ENCODE measurements at regions not wholly inside any gene's neighbourhood (a gene's known extent, or its start where the extent isn't known, plus 50 kb on each side); places are given as distances from the start of the nearest gene placed in this dataset.

- Mint-ChIP-seq H3K36me3 (ENCODE audit: unreplicated experiment) (no peaks in the 10 kb centered on the region), H3K27me3 (ENCODE audit: unreplicated experiment) (no peaks in the 10 kb centered on the region), H3K4me3 (ENCODE audit: unreplicated experiment) (no peak overlapping the region), H3K9me3 (ENCODE audit: unreplicated experiment) (no peaks in the 10 kb centered on the region), H3K27ac (ENCODE audit: unreplicated experiment) (no peak overlapping the region), H3K4me1 (ENCODE audit: unreplicated experiment) (no peaks in the 10 kb centered on the region)
- no peak for DNase-seq (ENCODE audit: extremely low spot score, unreplicated experiment)
- no peak for TF ChIP-seq CTCF (IDR thresholded peaks at IDR 0.05)
Measured at GRCh38 chr6:23034926-23035325, 465.6 kb downstream of the HDGFL1 start.

- Mint-ChIP-seq H3K4me1 (ENCODE audit: unreplicated experiment) (no peaks in the 10 kb centered on the region), H3K9me3 (ENCODE audit: unreplicated experiment) (no peaks in the 10 kb centered on the region), H3K27me3 (ENCODE audit: unreplicated experiment) (no peaks in the 10 kb centered on the region), H3K27ac (ENCODE audit: unreplicated experiment) (no peak overlapping the region), H3K36me3 (ENCODE audit: unreplicated experiment) (no peaks in the 10 kb centered on the region), H3K4me3 (ENCODE audit: unreplicated experiment) (no peak overlapping the region)
- TF ChIP-seq CTCF (IDR thresholded peaks at IDR 0.05), result no peak
- DNase-seq (ENCODE audit: extremely low spot score, unreplicated experiment), result no peak
Measured at GRCh38 chr6:23036406-23036983, 467.1 kb downstream of the HDGFL1 start.

- Mint-ChIP-seq H3K9me3 (ENCODE audit: unreplicated experiment) (no peaks in the 10 kb centered on the region), H3K27me3 (ENCODE audit: unreplicated experiment) (no peaks in the 10 kb centered on the region), H3K4me1 (ENCODE audit: unreplicated experiment) (peaks cover 6% of the 10 kb centered on the region), H3K4me3 (ENCODE audit: unreplicated experiment) (no peak overlapping the region), H3K27ac (ENCODE audit: unreplicated experiment) (no peak overlapping the region), H3K36me3 (ENCODE audit: unreplicated experiment) (no peaks in the 10 kb centered on the region)
- TF ChIP-seq CTCF (IDR thresholded peaks at IDR 0.05), result no peak
- DNase-seq (ENCODE audit: extremely low spot score, unreplicated experiment), result no peak
Measured at GRCh38 chr6:23040899-23041298, 471.5 kb downstream of the HDGFL1 start.

GRCh38 chr6:23045280-23045679 is 475.9 kb downstream of the HDGFL1 start:
- Mint-ChIP-seq H3K9me3 (ENCODE audit: unreplicated experiment) (peaks cover 7% of the 10 kb centered on the region), H3K36me3 (ENCODE audit: unreplicated experiment) (no peaks in the 10 kb centered on the region)

GRCh38 chr6:23055523-23055922 is 486.2 kb downstream of the HDGFL1 start:
- H3K27me3 Mint-ChIP-seq (ENCODE audit: unreplicated experiment), result no peaks in the 10 kb centered on the region
- DNase-seq (ENCODE audit: extremely low spot score, unreplicated experiment), result no peak
- no peak for TF ChIP-seq CTCF (IDR thresholded peaks at IDR 0.05)
- peaks cover 12% of the 10 kb centered on the region for H3K9me3 Mint-ChIP-seq (ENCODE audit: unreplicated experiment)
- no peak overlapping the region for H3K27ac Mint-ChIP-seq (ENCODE audit: unreplicated experiment)
- no peaks in the 10 kb centered on the region for H3K4me1 Mint-ChIP-seq (ENCODE audit: unreplicated experiment)
- peaks cover 2% of the 10 kb centered on the region for H3K36me3 Mint-ChIP-seq (ENCODE audit: unreplicated experiment)
- no peak overlapping the region for H3K4me3 Mint-ChIP-seq (ENCODE audit: unreplicated experiment)

More at GRCh38 chr6:23045280-23045679, 475.9 kb downstream of the HDGFL1 start:
- Mint-ChIP-seq H3K27me3 (ENCODE audit: unreplicated experiment) (no peaks in the 10 kb centered on the region), H3K4me3 (ENCODE audit: unreplicated experiment) (no peak overlapping the region), H3K27ac (ENCODE audit: unreplicated experiment) (no peak overlapping the region), H3K4me1 (ENCODE audit: unreplicated experiment) (peaks cover 9% of the 10 kb centered on the region)
- DNase-seq (ENCODE audit: extremely low spot score, unreplicated experiment), result no peak
- TF ChIP-seq CTCF (IDR thresholded peaks at IDR 0.05), result no peak

Measured in osteocyte (in vitro differentiated cells).